Karpas-422 (cell line): ENCODE measurements at regions not wholly inside any gene's neighbourhood (a gene's known extent, or its start where the extent isn't known, plus 50 kb on each side); places are given as distances from the start of the nearest gene placed in this dataset.

ENCODE experiments used
- DNase-seq: peaks from one replicate; pipeline ENCODE4 v3.0.0-alpha.2; 2015
- H2AFZ ChIP-seq: fragments of 200-600 bp; sonication (generic); 2 replicates; pipeline ENCODE4 v1.6.1; 2014; ENCODE audit warnings: antibody characterized with exemption, low read length, mixed read lengths
- H3K27ac ChIP-seq: fragments of 200-600 bp; sonication (generic); 2 replicates; pipeline ENCODE4 v1.5.1; 2014; ENCODE audit warnings: mild to moderate bottlenecking, low read length, moderate library complexity
- H3K27me3 ChIP-seq: fragments of 200-600 bp; sonication (generic); 2 replicates; pipeline ENCODE4 v1.6.1; 2014; ENCODE audit warnings: low read length, mixed read lengths
- H3K36me3 ChIP-seq: fragments of 200-600 bp; sonication (generic); 2 replicates; pipeline ENCODE4 v1.6.1; 2014; ENCODE audit warnings: low read length, mixed read lengths; ENCODE audit not compliant: insufficient read depth
- H3K4me1 ChIP-seq: fragments of 200-600 bp; sonication (generic); 2 replicates; pipeline ENCODE4 v1.6.1; 2014; ENCODE audit warnings: mild to moderate bottlenecking, low read length, mixed read lengths
- H3K4me2 ChIP-seq: fragments of 200-600 bp; sonication (generic); 2 replicates; pipeline ENCODE4 v1.6.1; 2014; ENCODE audit warnings: low read length, low read depth, mild to moderate bottlenecking; ENCODE audit not compliant: poor library complexity, severe bottlenecking
- H3K4me3 ChIP-seq: fragments of 200-600 bp; sonication (generic); 2 replicates; pipeline ENCODE4 v1.5.1; 2014; ENCODE audit warnings: mild to moderate bottlenecking, antibody characterized with exemption, low read length, mixed read lengths
- H3K79me2 ChIP-seq: fragments of 200-600 bp; sonication (generic); 2 replicates; pipeline ENCODE4 v1.6.1; 2014; ENCODE audit warnings: mild to moderate bottlenecking, low read length, mixed read lengths
- H3K9ac ChIP-seq: fragments of 200-600 bp; sonication (generic); 2 replicates; pipeline ENCODE4 v1.6.0; 2014; ENCODE audit warnings: low read length
- H3K9me2 ChIP-seq: fragments of 200-600 bp; sonication (generic), shearing (Covaris generic); replicated peaks from 2 replicates; pipeline ENCODE4 v1.6.0; 2014; ENCODE audit warnings: mild to moderate bottlenecking, low read length, moderate library complexity; ENCODE audit not compliant: insufficient read depth
- H3K9me3 ChIP-seq: fragments of 300-700, 200-600 bp; sonication (generic); 2 replicates; pipeline ENCODE4 v1.6.1; 2014; ENCODE audit warnings: low read length, mixed read lengths
- H4K20me1 ChIP-seq: fragments of 200-600 bp; sonication (generic); 2 replicates; pipeline ENCODE4 v1.6.1; 2014; ENCODE audit warnings: mild to moderate bottlenecking, antibody characterized with exemption, low read length, low read depth; ENCODE audit not compliant: insufficient read depth

DNA sequence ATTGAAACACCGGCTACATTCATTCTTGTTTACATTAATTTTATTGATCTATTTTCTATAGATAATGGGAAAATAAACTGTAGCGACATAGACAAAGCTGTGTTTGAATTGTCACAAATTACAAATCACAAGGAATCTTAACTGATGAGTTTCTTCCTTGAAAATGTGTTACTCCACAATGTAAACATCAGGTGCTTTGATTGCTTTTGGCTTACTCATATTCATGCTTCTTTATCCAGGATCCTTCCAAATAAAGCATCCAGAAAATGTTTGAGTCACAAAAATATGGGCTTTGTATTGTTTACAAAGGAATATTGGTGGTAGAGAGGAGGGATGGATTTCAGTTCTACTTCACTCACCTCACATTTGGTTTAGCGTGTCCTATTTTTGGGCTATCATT lies 64.0 kb downstream of the BMP2 start:
- DNase-seq = no peak
- H3K4me2 ChIP-seq = no peak overlapping the region
- H3K36me3 ChIP-seq = no peaks in the 10 kb centered on the region
- no peaks in the 10 kb centered on the region for H3K9me2 ChIP-seq
- H3K27me3 ChIP-seq = peaks cover 3% of the 10 kb centered on the region; the same call in 1 of the 2 replicates
- no peaks in the 10 kb centered on the region for H3K9me3 ChIP-seq
- no peaks in the 10 kb centered on the region for H3K4me1 ChIP-seq
- no peak overlapping the region for H3K27ac ChIP-seq
- no peak overlapping the region for H3K9ac ChIP-seq
- no peaks in the 10 kb centered on the region for H4K20me1 ChIP-seq
- H3K4me3 ChIP-seq = no peak overlapping the region
- H3K79me2 ChIP-seq = no peaks in the 10 kb centered on the region
- H2AFZ ChIP-seq = no peak overlapping the region

DNA sequence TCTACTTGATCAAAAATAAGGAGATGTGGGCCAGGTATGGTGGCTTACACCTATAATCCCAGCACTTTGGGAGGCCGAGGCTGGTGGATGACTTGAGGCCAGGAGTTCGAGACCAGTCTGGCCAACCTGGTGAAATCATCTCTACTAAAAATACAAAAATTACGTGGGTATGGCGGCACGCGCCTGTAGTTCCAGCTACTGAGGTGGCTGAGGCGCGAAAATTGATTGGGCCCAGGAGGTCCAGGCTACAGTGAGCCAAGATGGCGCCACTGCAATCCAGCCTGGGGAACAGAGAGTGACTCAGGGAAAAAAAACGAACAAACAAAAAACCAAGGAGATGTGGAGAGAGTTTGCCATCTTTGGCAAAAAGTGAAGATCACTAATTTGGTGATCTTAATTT lies 65.3 kb downstream of the BMP2 start:
- H3K79me2 ChIP-seq = no peaks in the 10 kb centered on the region
- no peak overlapping the region for H3K27ac ChIP-seq
- no peak overlapping the region for H3K9ac ChIP-seq
- no peak for DNase-seq
- H3K27me3 ChIP-seq = peaks cover 3% of the 10 kb centered on the region; the same call in 1 of the 2 replicates
- no peaks in the 10 kb centered on the region for H3K9me3 ChIP-seq
- no peaks in the 10 kb centered on the region for H3K36me3 ChIP-seq
- no peak overlapping the region for H2AFZ ChIP-seq
- H4K20me1 ChIP-seq = no peaks in the 10 kb centered on the region
- H3K4me1 ChIP-seq = no peaks in the 10 kb centered on the region
- no peaks in the 10 kb centered on the region for H3K9me2 ChIP-seq
- H3K4me3 ChIP-seq = no peak overlapping the region
- H3K4me2 ChIP-seq = no peak overlapping the region

DNA sequence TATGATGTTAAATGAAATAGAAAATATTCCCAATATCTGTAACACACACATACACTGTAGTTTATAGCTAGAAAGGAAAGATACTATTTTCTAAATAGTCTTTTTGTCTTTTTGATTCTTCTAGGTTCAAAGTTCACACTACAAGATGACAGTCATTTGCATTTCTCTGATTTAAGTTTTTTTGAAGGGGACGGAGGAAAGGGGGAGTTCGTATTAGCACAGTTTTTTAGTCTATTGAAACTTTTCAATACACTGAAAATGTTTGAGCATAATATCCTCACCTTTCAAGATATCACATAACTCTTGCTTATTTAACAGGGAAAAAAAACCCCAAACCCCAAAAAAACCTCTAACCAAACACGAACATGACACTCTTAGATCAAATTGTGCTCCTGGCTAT lies 68.1 kb downstream of the BMP2 start:
- Histone ChIP-seq H3K4me2 (no peak overlapping the region), H3K27ac (no peak overlapping the region), H3K27me3 (peaks cover 3% of the 10 kb centered on the region; the same call in 1 of the 2 replicates), H2AFZ (no peak overlapping the region), H3K9ac (no peak overlapping the region), H3K4me3 (no peak overlapping the region), H4K20me1 (no peaks in the 10 kb centered on the region), H3K36me3 (no peaks in the 10 kb centered on the region), H3K4me1 (no peaks in the 10 kb centered on the region), H3K9me3 (peaks cover 7% of the 10 kb centered on the region; the same call in 1 of the 2 replicates), H3K9me2 (no peaks in the 10 kb centered on the region), H3K79me2 (no peaks in the 10 kb centered on the region)
- no peak for DNase-seq

DNA sequence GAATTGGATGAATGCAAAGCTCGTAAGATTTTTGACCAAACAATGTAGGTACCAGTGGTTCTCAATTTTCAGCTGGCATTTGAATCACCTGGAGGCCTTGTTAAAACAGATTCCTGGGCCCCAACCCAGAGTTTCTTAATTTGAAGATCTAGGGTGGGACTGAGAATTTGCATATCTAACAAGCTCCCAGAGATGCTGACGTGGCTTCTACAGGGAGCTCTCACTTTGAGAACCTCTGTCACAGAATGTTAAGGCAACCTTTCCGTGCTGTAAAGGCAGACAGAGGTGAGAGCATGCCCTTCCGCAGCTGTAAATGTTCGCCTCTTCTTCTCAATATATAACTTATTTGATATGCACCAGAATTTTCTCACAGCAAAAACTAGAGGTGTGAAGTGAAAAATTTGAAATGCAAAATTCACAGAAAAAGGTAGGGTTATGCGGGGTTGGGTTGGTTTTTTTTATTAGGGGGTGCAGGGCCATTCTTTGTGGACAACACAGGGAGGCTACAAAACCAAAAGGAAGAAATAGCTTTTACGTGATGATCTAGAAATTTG lies 69.4 kb downstream of the BMP2 start:
- H3K4me2 ChIP-seq = no peak overlapping the region
- H3K27me3 ChIP-seq = no peaks in the 10 kb centered on the region
- H3K9me3 ChIP-seq = peaks cover 7% of the 10 kb centered on the region; the same call in 1 of the 2 replicates
- H2AFZ ChIP-seq = no peak overlapping the region
- H3K4me3 ChIP-seq = no peak overlapping the region
- no peaks in the 10 kb centered on the region for H3K4me1 ChIP-seq
- no peak overlapping the region for H3K27ac ChIP-seq
- no peaks in the 10 kb centered on the region for H3K79me2 ChIP-seq
- no peaks in the 10 kb centered on the region for H3K36me3 ChIP-seq
- no peak overlapping the region for H3K9ac ChIP-seq
- no peaks in the 10 kb centered on the region for H3K9me2 ChIP-seq
- DNase-seq = no peak
- no peaks in the 10 kb centered on the region for H4K20me1 ChIP-seq

DNA sequence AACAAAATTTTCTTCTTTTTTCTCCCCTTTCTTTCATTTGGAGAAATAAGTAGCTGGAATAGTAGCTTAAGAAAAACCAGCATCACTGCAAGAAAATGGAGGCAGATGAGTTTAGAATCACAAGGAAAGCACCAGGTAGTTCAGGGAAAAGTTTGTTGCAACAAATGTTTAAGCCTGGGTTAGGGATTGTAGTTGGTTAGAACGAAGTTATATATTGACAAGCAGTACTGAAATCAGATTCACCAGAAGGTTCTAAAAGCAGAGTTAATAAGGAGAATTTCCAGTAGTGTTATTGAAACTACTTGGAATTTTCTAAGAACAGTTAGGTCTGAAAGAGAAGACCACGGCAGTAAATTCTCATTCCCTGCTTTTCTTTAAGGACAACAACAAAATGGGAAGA lies 70.2 kb downstream of the BMP2 start:
- no peak overlapping the region for H3K4me3 ChIP-seq
- H3K9me2 ChIP-seq = no peaks in the 10 kb centered on the region
- H3K27me3 ChIP-seq = no peaks in the 10 kb centered on the region
- H3K4me1 ChIP-seq = no peaks in the 10 kb centered on the region
- no peak overlapping the region for H3K4me2 ChIP-seq
- no peak overlapping the region for H3K27ac ChIP-seq
- H2AFZ ChIP-seq = no peak overlapping the region
- H3K9ac ChIP-seq = no peak overlapping the region
- DNase-seq = no peak
- H3K36me3 ChIP-seq = no peaks in the 10 kb centered on the region
- H3K9me3 ChIP-seq = peaks cover 7% of the 10 kb centered on the region; the same call in 1 of the 2 replicates
- no peaks in the 10 kb centered on the region for H4K20me1 ChIP-seq
- H3K79me2 ChIP-seq = no peaks in the 10 kb centered on the region

DNA sequence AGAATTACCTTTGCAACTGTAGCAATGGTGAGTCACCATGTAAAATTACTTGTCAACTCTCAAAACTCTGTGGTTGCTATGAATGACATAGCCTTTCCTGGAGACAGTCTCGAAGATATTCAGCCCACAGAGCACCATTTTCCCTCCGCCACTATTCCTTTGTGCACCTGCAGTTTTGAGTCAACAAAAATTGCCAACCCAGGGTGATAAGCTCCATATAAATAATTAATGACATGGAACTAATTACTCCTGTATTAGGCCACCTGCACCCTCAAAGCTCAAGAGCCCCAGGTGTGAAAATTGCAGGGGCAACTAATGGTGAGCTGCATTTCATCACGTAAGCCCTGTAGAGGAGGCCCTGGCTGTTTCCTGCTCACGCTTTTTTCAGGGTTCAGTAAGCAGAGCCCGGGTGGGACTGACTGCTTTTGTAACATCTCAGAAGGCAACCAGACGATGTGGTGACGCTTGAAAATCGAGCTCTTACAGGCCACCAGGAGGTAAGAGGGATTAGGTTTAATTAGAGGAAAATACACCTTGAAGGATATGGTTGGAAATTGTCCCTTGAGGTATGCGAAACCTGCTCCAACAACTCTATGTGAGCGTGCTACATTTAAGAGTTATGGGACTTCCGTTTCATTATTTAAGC lies 70.8 kb downstream of the BMP2 start:
- no peak overlapping the region for H3K4me3 ChIP-seq
- H3K9me2 ChIP-seq = no peaks in the 10 kb centered on the region
- no peaks in the 10 kb centered on the region for H4K20me1 ChIP-seq
- H3K27me3 ChIP-seq = no peaks in the 10 kb centered on the region
- H3K4me2 ChIP-seq = no peak overlapping the region
- no peaks in the 10 kb centered on the region for H3K79me2 ChIP-seq
- no peaks in the 10 kb centered on the region for H3K4me1 ChIP-seq
- no peak overlapping the region for H2AFZ ChIP-seq
- no peak overlapping the region for H3K27ac ChIP-seq
- H3K9me3 ChIP-seq = peaks cover 7% of the 10 kb centered on the region; the same call in 1 of the 2 replicates
- no peak for DNase-seq
- H3K36me3 ChIP-seq = no peaks in the 10 kb centered on the region
- H3K9ac ChIP-seq = no peak overlapping the region

DNA sequence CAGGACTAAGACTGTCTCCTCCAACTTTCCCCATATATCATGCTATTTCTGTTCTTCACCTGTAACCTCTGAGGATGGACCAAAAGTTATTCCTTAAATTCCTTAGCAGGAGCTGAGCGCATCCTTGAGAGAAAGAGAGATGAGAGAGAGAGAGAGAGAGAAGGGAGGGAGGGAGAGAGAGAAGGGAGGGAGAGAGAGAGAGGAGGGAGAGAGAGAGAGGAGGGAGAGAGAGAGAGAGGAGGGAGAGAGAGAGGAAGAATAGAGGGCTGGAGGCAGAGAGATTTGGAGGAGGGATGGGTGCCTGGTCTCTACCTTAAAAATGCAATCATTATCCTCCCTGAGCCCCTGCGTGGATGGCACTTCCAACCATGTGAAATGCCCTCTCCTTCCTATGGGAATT lies 73.6 kb downstream of the BMP2 start:
- H3K27me3 ChIP-seq = no peaks in the 10 kb centered on the region
- H3K27ac ChIP-seq = no peak overlapping the region
- no peak overlapping the region for H3K4me2 ChIP-seq
- H3K9me3 ChIP-seq = peaks cover 10% of the 10 kb centered on the region; the same call in 1 of the 2 replicates
- H3K9me2 ChIP-seq = no peaks in the 10 kb centered on the region
- no peak for DNase-seq
- H3K9ac ChIP-seq = no peak overlapping the region
- H3K4me1 ChIP-seq = no peaks in the 10 kb centered on the region
- H3K79me2 ChIP-seq = no peaks in the 10 kb centered on the region
- H3K36me3 ChIP-seq = no peaks in the 10 kb centered on the region
- no peaks in the 10 kb centered on the region for H4K20me1 ChIP-seq
- H3K4me3 ChIP-seq = no peak overlapping the region
- no peak overlapping the region for H2AFZ ChIP-seq

DNA sequence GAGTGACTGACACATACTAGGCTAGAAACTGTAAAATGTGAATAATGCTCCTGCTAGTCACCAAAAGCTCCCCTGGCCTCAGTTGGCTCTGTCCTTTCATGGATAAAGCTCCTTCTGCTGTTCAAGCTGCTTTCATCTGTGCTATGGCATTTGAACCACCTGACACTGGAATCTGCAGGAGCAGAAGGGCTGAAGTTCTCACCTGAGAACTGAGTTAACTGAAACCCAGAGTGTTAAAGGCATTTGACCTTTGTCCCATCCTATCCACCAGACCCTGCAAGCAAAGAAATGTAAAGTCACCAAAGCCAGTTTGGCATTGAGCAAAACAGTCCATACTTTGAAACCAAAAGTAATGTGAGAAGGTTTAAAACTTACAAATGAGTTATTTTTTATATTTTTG lies 77.7 kb downstream of the BMP2 start:
- Histone ChIP-seq H3K4me2 (no peak overlapping the region), H4K20me1 (no peaks in the 10 kb centered on the region), H3K9me3 (peaks cover 15% of the 10 kb centered on the region), H3K27me3 (no peaks in the 10 kb centered on the region), H2AFZ (no peak overlapping the region), H3K9ac (no peak overlapping the region), H3K36me3 (no peaks in the 10 kb centered on the region), H3K9me2 (no peaks in the 10 kb centered on the region), H3K4me1 (no peaks in the 10 kb centered on the region), H3K4me3 (no peak overlapping the region), H3K79me2 (no peaks in the 10 kb centered on the region), H3K27ac (no peak overlapping the region)
- DNase-seq = no peak
